ENCODE measurements at regions not wholly inside any gene's neighbourhood (a gene's known extent, or its start where the extent isn't known, plus 50 kb on each side); places are given as distances from the start of the nearest gene placed in this dataset.
A peak's percentile ranks its signal among the peaks of the same experiment; 100 is the strongest.

DNA sequence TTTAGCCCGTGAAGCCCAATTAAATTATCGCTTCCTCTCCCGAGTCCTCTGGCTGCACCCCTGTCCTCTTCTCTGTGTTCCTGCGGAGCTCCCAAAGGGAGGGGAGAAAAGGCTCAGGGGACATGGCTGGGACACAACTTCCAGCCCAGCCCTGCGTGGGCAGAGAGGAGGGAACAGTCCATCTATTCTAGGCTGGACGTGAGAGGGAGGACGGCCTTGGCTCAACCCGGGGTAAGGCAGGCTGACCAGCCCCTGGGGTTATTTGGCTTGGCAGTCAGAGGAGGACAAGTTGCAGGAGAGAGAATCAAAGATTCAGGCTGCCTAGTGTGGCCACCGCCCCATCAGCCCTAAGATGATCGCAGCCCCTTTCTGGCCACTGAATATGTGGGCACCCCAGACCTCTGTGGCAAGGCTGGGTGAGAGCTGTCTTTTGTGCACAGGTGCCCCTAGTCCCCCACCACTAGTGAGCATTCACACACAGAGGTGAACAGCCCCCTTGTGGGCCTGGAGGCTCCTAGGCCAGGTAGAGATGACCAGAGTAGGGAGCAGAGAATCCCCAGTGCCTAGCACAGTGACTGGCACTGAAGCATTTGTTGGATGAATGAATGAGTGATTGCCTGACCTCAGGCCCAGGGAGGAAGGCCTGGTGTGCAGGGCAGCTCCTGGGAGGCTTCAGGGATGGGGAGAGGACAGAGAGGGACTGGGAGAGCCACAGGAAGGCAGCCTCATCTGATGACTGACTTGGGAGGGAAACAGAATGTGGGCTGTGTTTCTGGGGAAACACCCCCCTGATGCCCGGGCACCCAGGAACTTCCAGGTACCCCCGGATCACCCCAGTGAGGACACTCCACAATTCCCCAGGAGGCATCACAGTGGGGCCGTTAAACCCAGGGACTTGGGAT lies 133.9 kb downstream of the C9orf50 start:
- no peak for TF ChIP-seq EP300 (IDR thresholded peaks at IDR 0.05)
- TF ChIP-seq, protein P1, sequence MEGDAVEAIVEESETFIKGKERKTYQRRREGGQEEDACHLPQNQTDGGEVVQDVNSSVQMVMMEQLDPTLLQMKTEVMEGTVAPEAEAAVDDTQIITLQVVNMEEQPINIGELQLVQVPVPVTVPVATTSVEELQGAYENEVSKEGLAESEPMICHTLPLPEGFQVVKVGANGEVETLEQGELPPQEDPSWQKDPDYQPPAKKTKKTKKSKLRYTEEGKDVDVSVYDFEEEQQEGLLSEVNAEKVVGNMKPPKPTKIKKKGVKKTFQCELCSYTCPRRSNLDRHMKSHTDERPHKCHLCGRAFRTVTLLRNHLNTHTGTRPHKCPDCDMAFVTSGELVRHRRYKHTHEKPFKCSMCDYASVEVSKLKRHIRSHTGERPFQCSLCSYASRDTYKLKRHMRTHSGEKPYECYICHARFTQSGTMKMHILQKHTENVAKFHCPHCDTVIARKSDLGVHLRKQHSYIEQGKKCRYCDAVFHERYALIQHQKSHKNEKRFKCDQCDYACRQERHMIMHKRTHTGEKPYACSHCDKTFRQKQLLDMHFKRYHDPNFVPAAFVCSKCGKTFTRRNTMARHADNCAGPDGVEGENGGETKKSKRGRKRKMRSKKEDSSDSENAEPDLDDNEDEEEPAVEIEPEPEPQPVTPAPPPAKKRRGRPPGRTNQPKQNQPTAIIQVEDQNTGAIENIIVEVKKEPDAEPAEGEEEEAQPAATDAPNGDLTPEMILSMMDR (IDR thresholded peaks at IDR 0.05) = no peak
- no peak for TF ChIP-seq POLR2A (IDR thresholded peaks at IDR 0.05)
- TF ChIP-seq POLR2AphosphoS5 (IDR thresholded peaks at IDR 0.05) = peak in 1 of 2 donors; percentile 51
